ENCODE measurements at regions not wholly inside any gene's neighbourhood (a gene's known extent, or its start where the extent isn't known, plus 50 kb on each side); places are given as distances from the start of the nearest gene placed in this dataset.

DNA sequence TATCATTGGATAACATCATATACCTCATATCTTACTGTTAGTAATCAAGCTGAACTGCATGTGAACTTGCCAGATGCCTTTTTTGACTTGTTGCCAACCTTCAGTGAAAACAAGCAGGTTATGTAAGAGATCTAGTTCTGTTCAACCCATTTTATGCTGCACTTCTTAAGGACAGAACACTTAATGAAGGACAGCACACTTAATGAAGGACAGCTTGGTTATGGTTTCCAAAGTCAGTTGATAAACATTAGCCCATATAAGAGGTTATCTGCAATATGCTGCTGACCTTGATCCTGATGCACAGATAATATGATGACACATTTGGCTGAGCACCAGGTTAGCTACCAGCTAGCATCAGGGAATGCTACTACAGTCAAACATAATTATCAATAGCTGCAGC is 358.7 kb upstream of the PDGFD start:
- H3K27ac ChIP-seq: no peak overlapping the region
- ChIA-PET POLR2A (ENCODE audit: low non-redundant PET) (no interaction called here), CTCF (interaction anchor here (0.6 kb wide), 2 partner anchors 1488 to 2000 kb away, joined by 3 read pairs; no protein-coding TSS in a partner anchor)
- TF ChIP-seq CTCF (conservative IDR thresholded peaks at IDR 0.05; ENCODE audit: low read depth): no peak
- no peak for DNase-seq (ENCODE audit: low spot score)

GRCh38 chr11:104522123-104522522 is 358.2 kb upstream of the PDGFD start:
- ChIA-PET CTCF (no interaction called here), POLR2A (ENCODE audit: low non-redundant PET) (no interaction called here)
- no peak for DNase-seq (ENCODE audit: low spot score)
- no peak for TF ChIP-seq CTCF (conservative IDR thresholded peaks at IDR 0.05; ENCODE audit: low read depth)
- no peak overlapping the region for H3K27ac ChIP-seq

- no peak overlapping the region for H3K27ac ChIP-seq
- TF ChIP-seq CTCF (conservative IDR thresholded peaks at IDR 0.05; ENCODE audit: low read depth): no peak
- no peak for DNase-seq (ENCODE audit: low spot score)
- CTCF ChIA-PET: no interaction called here
- POLR2A ChIA-PET (ENCODE audit: low non-redundant PET): no interaction called here
These were observed 346.2 kb upstream of the PDGFD start for GRCh38 chr11:104510169-104510568.

DNA sequence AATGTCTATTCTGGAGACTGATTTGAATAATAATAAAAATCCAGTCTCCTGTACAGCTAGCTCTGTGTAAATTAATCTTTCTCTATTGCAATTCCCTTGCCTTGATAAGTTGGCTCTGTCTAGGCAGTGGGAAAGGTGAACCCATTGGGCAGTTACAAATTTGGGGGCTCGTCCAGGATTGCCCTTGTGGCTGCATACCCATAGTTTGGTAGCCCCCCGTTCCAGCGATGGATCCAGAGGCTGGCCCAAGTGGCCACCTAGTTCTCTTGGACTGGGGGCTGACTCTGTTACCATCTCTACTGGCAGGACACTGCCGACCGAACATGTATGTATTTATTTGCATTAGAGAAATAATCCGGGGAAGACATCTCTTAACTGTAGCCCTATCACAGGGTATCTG is 326.2 kb upstream of the PDGFD start:
- no peak for DNase-seq (ENCODE audit: low spot score)
- no peak overlapping the region for H3K27ac ChIP-seq
- CTCF ChIA-PET: no interaction called here
- TF ChIP-seq CTCF (conservative IDR thresholded peaks at IDR 0.05; ENCODE audit: low read depth): no peak
- POLR2A ChIA-PET (ENCODE audit: low non-redundant PET): no interaction called here

- DNase-seq (ENCODE audit: low spot score): no peak
- no peak for TF ChIP-seq CTCF (conservative IDR thresholded peaks at IDR 0.05; ENCODE audit: low read depth)
- POLR2A ChIA-PET (ENCODE audit: low non-redundant PET): no interaction called here
- H3K27ac ChIP-seq: no peak overlapping the region
- CTCF ChIA-PET: interaction anchor here (0.5 kb wide), 1 partner anchor 310 kb away, joined by 3 read pairs; no protein-coding TSS in a partner anchor
These were observed 324.6 kb upstream of the PDGFD start for GRCh38 chr11:104488561-104488960.

DNA sequence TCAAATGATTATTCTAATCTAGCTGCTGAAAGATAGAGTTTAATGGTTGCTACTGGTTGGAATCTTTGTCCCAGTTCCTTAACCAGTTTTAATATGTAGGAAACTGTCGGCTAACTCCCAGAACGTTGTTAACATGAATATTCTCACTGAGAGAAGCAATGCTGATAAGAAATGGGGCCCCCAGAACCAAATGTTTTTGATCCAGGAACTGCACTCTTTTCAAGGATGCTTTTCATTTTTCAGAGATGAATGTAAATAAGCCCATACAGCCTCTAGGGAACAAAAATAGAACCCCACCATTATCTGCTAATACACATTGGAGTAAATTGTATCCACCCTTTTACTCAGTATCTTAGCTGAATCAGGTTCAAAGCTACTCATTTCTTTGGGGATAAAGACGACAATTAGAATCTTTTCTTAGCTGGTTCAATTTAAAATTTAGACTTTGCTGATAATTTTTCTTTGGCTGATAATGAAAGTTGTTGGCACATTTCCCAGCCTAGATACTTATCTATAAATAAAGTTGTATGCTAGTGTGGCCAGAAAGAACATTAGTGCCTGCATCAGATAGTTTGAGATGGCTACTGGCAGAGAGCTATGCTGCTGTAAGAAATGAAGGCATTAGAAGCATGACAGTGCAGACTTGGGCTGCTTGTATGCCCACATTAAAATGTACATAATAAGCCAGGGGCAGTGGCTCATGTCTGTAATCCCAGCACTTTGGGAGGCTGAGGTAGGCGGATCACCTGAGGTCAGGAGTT is 323.3 kb upstream of the PDGFD start:
- ChIA-PET CTCF (no interaction called here), POLR2A (ENCODE audit: low non-redundant PET) (no interaction called here)
- TF ChIP-seq CTCF (conservative IDR thresholded peaks at IDR 0.05; ENCODE audit: low read depth): no peak
- no peak for DNase-seq (ENCODE audit: low spot score)
- no peak overlapping the region for H3K27ac ChIP-seq
